Brain microvascular endothelial cell (primary cell): ENCODE measurements at regions not wholly inside any gene's neighbourhood (a gene's known extent, or its start where the extent isn't known, plus 50 kb on each side); places are given as distances from the start of the nearest gene placed in this dataset.
"Not testable (repeated sequence)": the region's sequence is repeated elsewhere in the genome, so short reads cannot be mapped to it uniquely, and the experiment has no call there.

Experiments used
- DNase-seq: peaks from one replicate; pipeline ENCODE4 v3.0.0-alpha.2; 2020
- H3K27ac ChIP-seq: fragments of 250-450 bp; sonication (Bioruptor Pico); 2 replicates; pipeline ENCODE4 v1.5.1; 2020; ENCODE audit warnings: mild to moderate bottlenecking, moderate library complexity
- H3K27me3 ChIP-seq: fragments of 250-450 bp; sonication (Bioruptor Pico); replicated peaks from 2 replicates; pipeline ENCODE4 v1.5.1; 2020; ENCODE audit warnings: mild to moderate bottlenecking
- H3K36me3 ChIP-seq: fragments of 250-450 bp; sonication (Bioruptor Pico); replicated peaks from 2 replicates; pipeline ENCODE4 v1.5.1; 2020; ENCODE audit warnings: mild to moderate bottlenecking
- H3K4me3 ChIP-seq: 2 replicates; pipeline ENCODE4 v1.5.1; 2011; ENCODE audit warnings: low read depth, mild to moderate bottlenecking, control low read depth, low read length, moderate library complexity
- in situ Hi-C: cut with HindIII; loops from 2 replicates; pipeline ENCODE4 v1.10.0; 2017; ENCODE audit warnings: low sequenced_read_pairs, low pct_ligation_motif_present
- TF ChIP-seq, protein P1 (sequence below): IDR thresholded peaks from 2 replicates; pipeline ENCODE4 v1.5.1; 2011; ENCODE audit warnings: low read depth, mild to moderate bottlenecking, moderate library complexity, low read length, control low read depth, inconsistent platforms; ENCODE audit errors: missing control alignments

DNA sequence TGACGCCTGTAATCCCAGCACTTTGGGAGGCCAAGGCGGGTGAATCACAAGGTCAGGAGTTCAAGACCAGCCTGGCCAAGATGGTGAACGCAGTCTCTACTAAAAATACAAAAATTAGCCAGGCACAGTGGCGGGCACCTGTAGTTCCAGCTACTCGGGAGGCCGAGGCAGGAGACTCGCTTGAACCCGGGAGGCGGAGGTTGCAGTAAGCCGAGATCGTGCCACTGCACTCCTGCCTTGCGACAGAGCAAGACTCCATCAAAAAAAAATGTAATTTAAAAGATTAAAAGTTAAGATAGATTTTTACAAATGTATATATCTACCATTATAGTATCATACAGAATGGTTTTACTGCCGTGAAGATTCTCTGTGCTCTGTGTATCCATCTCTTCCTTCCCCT lies 1464.1 kb downstream of the FOXD4L5 start:
- in situ Hi-C loops, DNase-seq, H3K36me3 ChIP-seq, H3K27me3 ChIP-seq, H3K4me3 ChIP-seq, H3K27ac ChIP-seq: not testable (repeated sequence)

DNA sequence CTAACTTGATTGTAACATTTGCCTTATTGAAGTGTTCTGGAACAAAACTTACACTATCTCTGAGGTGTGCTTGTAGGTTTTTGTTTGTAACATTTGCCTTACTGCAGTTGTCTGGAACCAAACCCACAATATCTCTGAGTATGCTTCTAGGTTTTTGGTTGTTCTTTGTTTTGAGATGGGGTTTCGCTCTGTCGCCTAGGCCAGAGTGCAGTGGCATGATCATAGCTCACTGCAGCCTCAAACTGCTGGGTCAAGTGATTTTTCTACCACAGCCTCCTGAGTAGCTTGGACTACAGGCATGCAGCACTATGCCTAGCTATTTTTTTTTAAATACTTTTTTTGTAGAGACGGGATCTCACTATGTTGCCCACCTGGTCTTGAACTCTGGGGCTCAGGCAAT lies 1464.6 kb downstream of the FOXD4L5 start:
- H3K36me3 ChIP-seq, H3K27ac ChIP-seq, in situ Hi-C loops, H3K27me3 ChIP-seq, H3K4me3 ChIP-seq, DNase-seq: not testable (repeated sequence)

DNA sequence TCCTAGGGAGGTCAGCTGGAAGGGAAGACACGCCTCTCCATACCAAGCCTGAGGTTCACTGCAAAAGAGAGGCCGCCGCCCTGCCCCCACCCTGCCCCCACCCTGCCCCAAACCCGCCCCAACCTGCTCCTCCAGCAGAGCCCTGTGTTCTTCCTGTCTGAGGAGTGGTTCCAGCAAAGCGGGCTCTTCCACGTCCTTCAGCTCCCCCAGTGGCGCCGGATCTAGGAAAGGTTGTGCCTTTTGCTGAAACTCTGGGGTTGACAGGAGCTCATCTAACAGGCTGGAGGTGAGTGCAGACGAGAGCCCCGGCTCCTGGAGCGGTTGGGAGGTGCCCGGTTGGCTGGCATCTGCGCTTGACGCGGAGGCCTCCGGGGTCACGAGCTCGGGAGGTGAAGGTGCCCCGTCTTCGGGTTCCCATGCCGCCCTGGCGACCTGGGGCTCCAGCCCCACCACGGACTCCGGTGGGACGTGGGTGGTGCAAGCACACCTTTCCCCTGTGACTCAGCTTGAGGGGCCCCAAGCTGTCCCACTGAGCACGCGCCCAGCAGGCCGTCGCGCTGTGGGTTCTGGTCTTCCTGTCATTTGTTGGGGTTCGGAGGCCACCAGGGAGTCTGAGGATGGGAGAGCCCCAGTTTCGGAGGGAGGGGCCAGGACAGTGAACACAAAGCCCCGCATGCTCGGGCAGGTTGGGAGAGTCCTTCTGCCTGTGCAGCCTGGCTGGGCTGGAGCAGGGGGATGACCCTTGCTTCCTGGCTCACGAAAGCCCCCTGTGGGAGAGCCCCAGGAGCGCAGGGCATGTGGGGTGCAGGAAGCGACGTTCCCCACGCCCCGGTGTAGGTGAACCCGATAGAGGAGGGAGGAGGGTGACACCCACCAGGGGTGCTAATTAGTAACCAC lies 1467.1 kb downstream of the FOXD4L5 start:
- Histone ChIP-seq H3K27ac (no peak overlapping the region), H3K4me3 (peak overlapping the region; percentile 67), H3K27me3 (no peaks in the 10 kb centered on the region), H3K36me3 (no peaks in the 10 kb centered on the region)
- TF ChIP-seq, protein P1, sequence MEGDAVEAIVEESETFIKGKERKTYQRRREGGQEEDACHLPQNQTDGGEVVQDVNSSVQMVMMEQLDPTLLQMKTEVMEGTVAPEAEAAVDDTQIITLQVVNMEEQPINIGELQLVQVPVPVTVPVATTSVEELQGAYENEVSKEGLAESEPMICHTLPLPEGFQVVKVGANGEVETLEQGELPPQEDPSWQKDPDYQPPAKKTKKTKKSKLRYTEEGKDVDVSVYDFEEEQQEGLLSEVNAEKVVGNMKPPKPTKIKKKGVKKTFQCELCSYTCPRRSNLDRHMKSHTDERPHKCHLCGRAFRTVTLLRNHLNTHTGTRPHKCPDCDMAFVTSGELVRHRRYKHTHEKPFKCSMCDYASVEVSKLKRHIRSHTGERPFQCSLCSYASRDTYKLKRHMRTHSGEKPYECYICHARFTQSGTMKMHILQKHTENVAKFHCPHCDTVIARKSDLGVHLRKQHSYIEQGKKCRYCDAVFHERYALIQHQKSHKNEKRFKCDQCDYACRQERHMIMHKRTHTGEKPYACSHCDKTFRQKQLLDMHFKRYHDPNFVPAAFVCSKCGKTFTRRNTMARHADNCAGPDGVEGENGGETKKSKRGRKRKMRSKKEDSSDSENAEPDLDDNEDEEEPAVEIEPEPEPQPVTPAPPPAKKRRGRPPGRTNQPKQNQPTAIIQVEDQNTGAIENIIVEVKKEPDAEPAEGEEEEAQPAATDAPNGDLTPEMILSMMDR, result no peak
- peak; percentile 39 for DNase-seq
- in situ Hi-C loops, result no loop called here

DNA sequence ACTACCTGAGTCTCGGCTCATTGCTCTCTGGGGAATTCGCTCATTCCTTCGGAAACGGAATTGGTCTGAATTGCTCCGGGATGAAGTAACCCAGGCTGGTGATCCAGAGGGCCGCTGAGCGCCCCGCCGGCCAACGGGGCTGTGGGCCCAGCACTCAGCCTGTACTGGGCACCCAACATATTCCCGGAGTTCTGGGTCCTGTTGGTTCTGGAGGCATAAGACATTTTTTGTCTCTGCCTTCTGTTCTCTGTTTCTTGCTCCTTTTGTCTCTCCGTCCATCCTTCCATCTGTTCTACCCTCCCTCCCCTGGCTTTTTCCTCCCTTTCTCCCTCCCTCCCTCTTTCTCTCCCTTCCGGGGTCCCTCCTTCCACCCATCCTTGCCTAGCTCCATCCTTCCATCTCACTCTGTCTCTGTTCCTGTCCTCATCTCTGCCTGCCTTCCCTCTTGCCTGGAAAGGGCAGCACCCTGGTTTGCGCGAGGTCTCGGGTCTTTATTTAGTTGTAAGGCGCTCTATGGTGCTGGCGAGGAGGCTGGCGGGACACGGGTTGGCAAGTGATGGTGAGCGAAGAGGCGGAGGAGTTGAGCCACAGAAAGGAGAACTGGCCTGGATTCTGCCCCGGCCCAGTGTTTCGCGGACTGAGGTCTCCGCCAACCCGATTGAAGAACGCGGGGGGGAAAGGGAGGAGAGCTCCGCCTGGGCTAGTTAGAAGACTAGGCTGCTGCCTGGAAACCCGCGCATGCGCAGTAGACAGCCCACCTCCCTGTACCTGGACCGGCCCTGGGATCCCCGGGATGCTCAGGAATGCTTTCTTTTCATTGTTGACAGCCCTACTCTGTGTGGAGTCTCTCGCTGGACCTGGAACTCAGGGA lies 1468.0 kb downstream of the FOXD4L5 start:
- DNase-seq, result peak; percentile 62
- Histone ChIP-seq H3K36me3 (no peaks in the 10 kb centered on the region), H3K27me3 (no peaks in the 10 kb centered on the region), H3K4me3 (peak overlapping the region; percentile 67), H3K27ac (no peak overlapping the region)
- in situ Hi-C loops, result no loop called here
- TF ChIP-seq, protein P1, result no peak

DNA sequence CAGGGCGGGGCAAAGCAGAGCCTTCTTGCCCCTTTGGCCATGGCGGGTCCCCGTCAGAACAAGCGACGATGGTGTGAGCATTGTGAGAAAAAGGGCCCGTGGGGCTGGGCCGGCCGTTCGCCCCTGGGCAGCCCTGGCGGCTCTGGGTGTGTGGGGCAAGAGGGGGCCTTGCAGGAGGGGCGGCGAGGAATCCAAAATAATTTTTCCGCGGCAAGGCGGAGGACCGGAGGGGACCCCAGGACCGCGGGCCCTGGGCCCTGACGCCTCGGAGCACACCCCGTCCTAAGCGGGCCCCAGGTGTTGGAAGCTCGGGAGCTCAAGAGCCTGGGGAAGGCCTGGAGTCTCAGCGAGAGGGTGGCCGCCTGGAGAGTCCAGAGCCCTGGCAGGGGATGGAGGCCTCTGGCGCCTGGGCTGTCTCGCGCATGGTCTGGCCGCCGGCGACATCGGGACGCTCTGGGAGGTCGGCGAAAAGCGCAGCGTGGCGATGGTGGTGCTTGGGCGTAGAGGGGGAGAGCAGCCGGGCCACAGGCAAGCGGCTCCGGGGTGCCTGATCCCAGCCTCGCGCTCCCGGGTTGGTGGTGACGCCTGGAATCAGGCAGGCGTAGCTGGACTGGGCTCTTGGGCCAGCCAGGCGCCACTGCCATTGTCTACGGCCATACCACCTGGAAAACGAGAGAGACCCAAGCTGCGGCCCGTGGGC lies 1469.9 kb downstream of the FOXD4L5 start:
- DNase-seq, in situ Hi-C loops, H3K36me3 ChIP-seq, H3K27me3 ChIP-seq, H3K27ac ChIP-seq: not testable (repeated sequence)
- peak overlapping the region; percentile 27 for H3K4me3 ChIP-seq

DNA sequence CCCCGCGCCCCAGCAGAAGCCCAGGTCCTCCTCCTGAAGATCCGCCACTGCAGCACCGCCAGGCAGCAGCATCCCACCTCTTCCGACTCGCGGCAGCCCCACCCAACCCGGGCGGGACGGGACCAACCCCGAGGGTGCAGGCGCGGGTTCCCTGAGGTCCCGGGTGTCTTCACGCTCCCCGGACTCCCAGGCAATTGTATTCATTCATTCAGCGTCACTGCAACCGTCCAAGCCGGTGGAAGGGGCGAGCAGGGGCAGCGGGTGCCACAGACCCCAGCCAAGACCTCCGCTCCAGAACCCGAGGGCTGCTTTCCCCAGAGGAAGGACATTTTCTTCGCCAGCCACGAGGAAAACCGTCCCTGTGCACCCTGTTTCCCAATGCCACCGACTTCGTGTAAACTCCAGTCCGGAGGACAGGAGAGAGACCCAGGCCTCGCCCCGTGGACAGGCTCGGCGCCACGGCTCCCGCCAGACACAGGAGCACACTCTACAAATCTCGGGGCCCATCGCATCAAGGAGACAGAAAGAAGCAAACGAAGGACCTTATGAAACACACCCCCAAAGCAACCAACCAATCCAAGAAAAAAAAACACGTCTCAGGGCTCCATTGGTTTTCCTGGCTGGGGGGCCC lies 1471.5 kb downstream of the FOXD4L5 start:
- H3K36me3 ChIP-seq, DNase-seq, H3K27ac ChIP-seq, H3K27me3 ChIP-seq, in situ Hi-C loops: not testable (repeated sequence)
- peak overlapping the region; percentile 32 for H3K4me3 ChIP-seq

DNA sequence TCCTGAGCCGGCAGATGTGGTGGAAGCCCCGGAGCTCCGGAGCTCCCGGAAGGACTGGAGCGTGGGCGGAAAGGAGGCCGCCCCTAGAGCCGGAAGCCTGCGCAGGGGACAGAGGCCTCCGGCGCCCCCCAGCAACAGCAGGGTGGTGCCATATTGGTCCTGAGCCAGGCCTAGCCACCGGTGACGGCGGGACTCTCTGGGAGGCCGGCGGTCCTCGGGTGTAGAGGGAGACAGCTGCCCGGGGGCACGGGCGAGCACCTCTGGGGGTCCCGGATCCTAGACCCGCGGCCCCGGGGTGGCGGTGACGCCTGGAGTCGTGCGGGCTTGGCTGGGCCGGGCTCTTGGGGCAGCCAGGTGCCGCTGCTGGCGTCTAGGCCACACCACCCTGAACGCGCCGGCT lies 1472.2 kb downstream of the FOXD4L5 start:
- H3K36me3 ChIP-seq, H3K27me3 ChIP-seq, in situ Hi-C loops, H3K4me3 ChIP-seq, H3K27ac ChIP-seq, DNase-seq: not testable (repeated sequence)

DNA sequence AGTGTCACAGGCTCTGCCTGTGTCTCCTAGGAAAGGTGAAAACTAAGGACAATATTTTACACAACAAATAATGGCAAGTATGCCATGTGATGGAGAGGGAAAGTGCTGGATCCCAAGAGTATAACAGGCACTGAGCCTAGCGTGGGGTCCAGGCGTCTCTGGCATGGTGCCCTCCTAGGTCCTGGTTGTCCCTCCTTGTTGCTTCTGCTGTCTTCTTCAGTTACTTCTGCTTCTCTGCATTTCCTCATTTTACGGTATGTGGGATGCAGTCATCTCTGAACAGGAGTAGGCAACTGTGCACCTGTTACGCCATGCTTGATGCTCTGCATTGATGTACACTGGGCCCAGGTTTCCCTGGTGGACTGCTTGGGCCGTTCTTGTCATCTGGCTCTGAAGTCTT lies 1480.8 kb downstream of the FOXD4L5 start:
- DNase-seq, H3K36me3 ChIP-seq, H3K27ac ChIP-seq, in situ Hi-C loops, H3K4me3 ChIP-seq, H3K27me3 ChIP-seq: not testable (repeated sequence)

DNA sequence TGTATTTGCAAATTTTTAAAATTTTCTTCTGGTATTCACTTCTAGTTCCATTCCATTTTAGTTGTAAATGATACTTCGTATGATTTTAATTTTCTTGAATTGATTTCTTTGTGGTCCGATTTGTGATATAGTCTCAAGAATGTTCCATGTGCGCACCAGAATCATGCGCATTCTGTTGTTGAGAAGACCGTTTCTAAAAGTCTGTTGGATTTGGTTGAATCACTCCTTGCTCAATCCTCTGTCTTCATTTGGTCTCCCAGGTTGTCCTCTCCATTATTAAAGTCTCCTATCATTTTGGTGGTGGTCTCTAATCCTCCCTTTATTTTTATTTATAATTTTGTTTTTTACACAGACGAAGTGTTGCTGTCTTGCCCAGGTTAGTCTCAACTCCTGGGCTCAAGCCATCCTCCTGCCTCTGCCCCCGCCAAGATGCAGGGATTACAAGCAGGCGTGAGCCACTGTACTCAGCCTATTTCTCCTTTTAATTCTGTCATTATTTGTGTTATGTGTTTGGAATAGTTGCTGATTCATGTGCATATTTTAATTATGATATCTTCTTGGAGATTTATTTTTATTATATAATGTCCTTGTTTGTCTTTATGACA lies 1490.8 kb downstream of the FOXD4L5 start:
- DNase-seq, H3K4me3 ChIP-seq, H3K27ac ChIP-seq, H3K36me3 ChIP-seq, H3K27me3 ChIP-seq, in situ Hi-C loops: not testable (repeated sequence)

DNA sequence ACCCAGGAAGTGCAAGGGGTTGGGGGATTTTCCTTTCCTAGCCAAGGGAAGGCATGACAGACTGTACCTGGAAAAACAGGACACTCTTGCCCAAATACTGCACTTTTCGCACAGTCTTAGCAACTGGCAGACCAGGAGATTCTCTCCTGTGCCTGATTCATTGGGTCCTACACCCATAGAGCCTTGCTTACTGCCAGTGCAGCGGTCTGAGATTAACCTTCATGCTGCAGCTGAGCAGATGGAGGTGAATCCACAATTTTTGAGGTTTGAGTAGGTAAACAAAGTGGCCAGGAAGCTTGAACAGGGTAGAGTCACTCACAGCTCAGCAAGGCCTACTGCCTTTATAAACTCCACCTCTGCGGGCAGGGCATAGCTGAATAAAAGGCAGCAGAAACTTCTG lies 1497.6 kb downstream of the FOXD4L5 start:
- in situ Hi-C loops, result not testable (repeated sequence)

DNA sequence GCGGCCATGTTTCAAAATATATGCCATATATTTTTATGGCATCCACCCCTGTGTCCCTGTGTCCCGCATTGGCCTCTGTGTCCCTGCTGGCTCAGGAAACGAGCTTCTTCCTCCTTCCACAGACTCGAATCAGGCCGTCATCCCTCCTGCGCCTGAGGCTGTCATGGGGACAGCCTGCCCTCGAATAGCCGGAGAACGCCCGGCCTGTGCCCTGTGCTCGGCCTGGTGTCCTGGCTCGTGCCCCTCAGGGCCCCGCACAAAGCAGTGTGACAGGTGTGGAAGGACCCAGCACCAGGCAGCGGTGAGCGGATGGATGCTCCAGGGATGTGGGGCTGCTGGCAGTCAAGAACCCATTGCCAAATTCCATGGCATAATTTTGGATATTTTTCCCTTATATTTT lies 1500.0 kb downstream of the FOXD4L5 start:
- DNase-seq, in situ Hi-C loops, H3K36me3 ChIP-seq, H3K27me3 ChIP-seq, H3K27ac ChIP-seq, H3K4me3 ChIP-seq: not testable (repeated sequence)

More for the DNA sequence above, 1497.6 kb downstream of the FOXD4L5 start:
- H3K36me3 ChIP-seq, H3K27ac ChIP-seq, H3K27me3 ChIP-seq, DNase-seq, H3K4me3 ChIP-seq: not testable (repeated sequence)
